ENCODE measurements at regions not wholly inside any gene's neighbourhood (a gene's known extent, or its start where the extent isn't known, plus 50 kb on each side); places are given as distances from the start of the nearest gene placed in this dataset.
"Not testable (repeated sequence)": the region's sequence is repeated elsewhere in the genome, so short reads cannot be mapped to it uniquely, and the experiment has no call there.

- not testable (repeated sequence) for DNase-seq
These were observed 1188.5 kb downstream of the FAM133A start for GRCh38 chrX:94862470-94862869.

- no peak for DNase-seq
These were observed 1197.6 kb downstream of the FAM133A start for GRCh38 chrX:94871640-94872039.

GRCh38 chrX:94901849-94902248 is 1227.8 kb downstream of the FAM133A start:
- no peak for DNase-seq

GRCh38 chrX:94908171-94908570 is 1234.2 kb downstream of the FAM133A start:
- no peak for DNase-seq

- DNase-seq, result no peak
These were observed 1234.6 kb downstream of the FAM133A start for GRCh38 chrX:94908648-94909047.

- DNase-seq, result no peak
These were observed 1240.2 kb downstream of the FAM133A start for GRCh38 chrX:94914235-94914634.

- no peak for DNase-seq
These were observed 1258.4 kb downstream of the FAM133A start for GRCh38 chrX:94932278-94932965.

- DNase-seq, result no peak
These were observed 1262.7 kb downstream of the FAM133A start for GRCh38 chrX:94936722-94937121.

- DNase-seq, result no peak
These were observed 1263.5 kb downstream of the FAM133A start for GRCh38 chrX:94937491-94937890.

GRCh38 chrX:94942603-94943002 is 1268.6 kb downstream of the FAM133A start:
- DNase-seq, result no peak

- not testable (repeated sequence) for DNase-seq
These were observed 1272.1 kb downstream of the FAM133A start for GRCh38 chrX:94946137-94946536.

- no peak for DNase-seq
These were observed 1287.7 kb downstream of the FAM133A start for GRCh38 chrX:94961730-94962129.

GRCh38 chrX:94977562-94977961 is 1303.6 kb downstream of the FAM133A start:
- no peak for DNase-seq

GRCh38 chrX:94977986-94978385 is 1304.0 kb downstream of the FAM133A start:
- DNase-seq, result no peak
